Adrenal gland (tissue), 5 donors: ENCODE measurements at regions not wholly inside any gene's neighbourhood (a gene's known extent, or its start where the extent isn't known, plus 50 kb on each side); places are given as distances from the start of the nearest gene placed in this dataset.

ENCODE experiments used
- POLR2A ChIP-seq, 2 donors: fragments of 450-650 bp; IDR thresholded peaks; one replicate each; pipeline ENCODE4 v1.6.1; 2017; ENCODE audit warnings: antibody characterized with exemption in 2 of 2, mild to moderate bottlenecking in 2 of 2, moderate library complexity in 1 of 2
- TF ChIP-seq, protein P1 (sequence below), 6 experiments: fragments of 450-650 bp in 4 of 6; fragments of 200-600 bp in 2 of 6; sonication (generic) in 1 of 6; IDR thresholded peaks; 1 replicate in 5 of 6; 2 replicates in 1 of 6; pipeline versions ENCODE4 v1.5.1 to v1.8.0; 2016 to 2021; ENCODE audit warnings: antibody characterized with exemption in 6 of 6, mild to moderate bottlenecking in 2 of 6, moderate library complexity in 1 of 6
- donor health status: DM: no; HTN: no; CAD: no.

DNA sequence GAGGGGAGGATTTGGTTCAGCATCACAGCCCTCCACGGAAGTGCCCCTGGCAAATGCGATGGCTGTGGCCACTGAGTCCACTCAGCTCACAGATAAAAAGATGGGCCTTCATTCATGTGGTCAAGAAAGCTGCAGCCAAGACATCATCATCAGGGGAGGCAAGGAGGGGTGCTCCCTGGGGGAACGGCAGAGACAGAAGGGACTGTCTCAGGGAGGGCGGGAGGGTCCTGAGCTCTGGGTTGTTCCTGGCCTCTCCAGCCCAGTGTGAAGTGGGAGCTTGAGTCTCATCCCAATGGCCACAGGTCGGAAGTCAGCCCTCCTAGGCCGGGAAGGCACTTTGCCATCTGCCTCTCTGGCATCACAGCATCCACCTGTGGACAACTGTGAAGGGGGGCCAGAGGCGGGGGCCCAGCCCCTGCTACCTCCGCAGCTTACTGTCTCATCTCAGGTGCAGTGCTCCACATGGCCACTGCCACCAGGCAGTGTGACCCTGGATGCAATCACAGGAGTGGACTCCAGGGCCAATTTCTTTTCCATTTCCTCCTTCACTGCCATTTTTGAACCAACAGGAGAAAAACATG is 137.8 kb upstream of the SOX1 start:
- TF ChIP-seq, protein P1, sequence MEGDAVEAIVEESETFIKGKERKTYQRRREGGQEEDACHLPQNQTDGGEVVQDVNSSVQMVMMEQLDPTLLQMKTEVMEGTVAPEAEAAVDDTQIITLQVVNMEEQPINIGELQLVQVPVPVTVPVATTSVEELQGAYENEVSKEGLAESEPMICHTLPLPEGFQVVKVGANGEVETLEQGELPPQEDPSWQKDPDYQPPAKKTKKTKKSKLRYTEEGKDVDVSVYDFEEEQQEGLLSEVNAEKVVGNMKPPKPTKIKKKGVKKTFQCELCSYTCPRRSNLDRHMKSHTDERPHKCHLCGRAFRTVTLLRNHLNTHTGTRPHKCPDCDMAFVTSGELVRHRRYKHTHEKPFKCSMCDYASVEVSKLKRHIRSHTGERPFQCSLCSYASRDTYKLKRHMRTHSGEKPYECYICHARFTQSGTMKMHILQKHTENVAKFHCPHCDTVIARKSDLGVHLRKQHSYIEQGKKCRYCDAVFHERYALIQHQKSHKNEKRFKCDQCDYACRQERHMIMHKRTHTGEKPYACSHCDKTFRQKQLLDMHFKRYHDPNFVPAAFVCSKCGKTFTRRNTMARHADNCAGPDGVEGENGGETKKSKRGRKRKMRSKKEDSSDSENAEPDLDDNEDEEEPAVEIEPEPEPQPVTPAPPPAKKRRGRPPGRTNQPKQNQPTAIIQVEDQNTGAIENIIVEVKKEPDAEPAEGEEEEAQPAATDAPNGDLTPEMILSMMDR (IDR thresholded peaks at IDR 0.05): no peak
- TF ChIP-seq POLR2A (IDR thresholded peaks at IDR 0.05): no peak
